C1 segment of cervical spinal cord (tissue), 14 donors: ENCODE measurements at regions not wholly inside any gene's neighbourhood (a gene's known extent, or its start where the extent isn't known, plus 50 kb on each side); places are given as distances from the start of the nearest gene placed in this dataset.
"Not testable (repeated sequence)": the region's sequence is repeated elsewhere in the genome, so short reads cannot be mapped to it uniquely, and the experiment has no call there.

Experiments
- DNase-seq, 14 donors: peaks; one replicate each; lab custom pipeline; 2025; lab: John Stamatoyannopoulos, UW

- DNase-seq: no peak
Observed at GRCh38 chr3:176206809-176207208, 990.5 kb downstream of the TBL1XR1 start.

- DNase-seq: no peak
Observed at GRCh38 chr3:176202652-176203051, 994.6 kb downstream of the TBL1XR1 start.

- no peak for DNase-seq
Observed at GRCh38 chr3:176193032-176193730, 1004.1 kb downstream of the TBL1XR1 start.

- DNase-seq: peak in 2 of 14 donors; percentile 2 to 36
Observed at GRCh38 chr3:176190755-176191154, 1006.5 kb downstream of the TBL1XR1 start.

- no peak for DNase-seq
Observed at GRCh38 chr3:176183181-176183580, 1014.1 kb downstream of the TBL1XR1 start.

GRCh38 chr3:176174060-176174459, 1023.2 kb downstream of the TBL1XR1 start:
- DNase-seq: no peak

- DNase-seq: no peak
Observed at GRCh38 chr3:176172492-176172891, 1024.8 kb downstream of the TBL1XR1 start.

- DNase-seq: no peak
Observed at GRCh38 chr3:176167272-176167671, 1030.0 kb downstream of the TBL1XR1 start.

- DNase-seq: no peak
Observed at GRCh38 chr3:176160997-176161396, 1036.3 kb downstream of the TBL1XR1 start.

GRCh38 chr3:176159796-176160195, 1037.5 kb downstream of the TBL1XR1 start:
- no peak for DNase-seq

GRCh38 chr3:176155012-176155411, 1042.3 kb downstream of the TBL1XR1 start:
- no peak for DNase-seq

GRCh38 chr3:176149567-176149966, 1047.7 kb downstream of the TBL1XR1 start:
- DNase-seq: no peak

GRCh38 chr3:176147251-176147650, 1050.0 kb downstream of the TBL1XR1 start:
- peak in 1 of 14 donors; percentile 0 for DNase-seq

- no peak for DNase-seq
Observed at GRCh38 chr3:176141837-176142236, 1055.4 kb downstream of the TBL1XR1 start.

- no peak for DNase-seq
Observed at GRCh38 chr3:176120507-176120906, 1076.8 kb downstream of the TBL1XR1 start.

- DNase-seq: no peak
Observed at GRCh38 chr3:176119826-176120225, 1077.5 kb downstream of the TBL1XR1 start.

GRCh38 chr3:176106380-176106779, 1090.9 kb downstream of the TBL1XR1 start:
- no peak for DNase-seq

GRCh38 chr3:176097027-176097426, 1100.3 kb downstream of the TBL1XR1 start:
- no peak for DNase-seq

- not testable (repeated sequence) for DNase-seq
Observed at GRCh38 chr3:176093892-176094291, 1103.4 kb downstream of the TBL1XR1 start.

GRCh38 chr3:176090727-176091126, 1106.6 kb downstream of the TBL1XR1 start:
- no peak for DNase-seq

- DNase-seq: no peak
Observed at GRCh38 chr3:176088962-176089383, 1108.3 kb downstream of the TBL1XR1 start.

GRCh38 chr3:176087066-176087697, 1110.1 kb downstream of the TBL1XR1 start:
- DNase-seq: no peak

GRCh38 chr3:176079785-176080184, 1117.5 kb downstream of the TBL1XR1 start:
- DNase-seq: no peak
